Uterus (tissue), 2 donors: ENCODE measurements at regions not wholly inside any gene's neighbourhood (a gene's known extent, or its start where the extent isn't known, plus 50 kb on each side); places are given as distances from the start of the nearest gene placed in this dataset.

Source experiments
- CTCF ChIP-seq, 4 experiments: fragments of 200-600 bp in 2 of 4; fragments of 450-650 bp in 2 of 4; sonication (generic) in 2 of 4; IDR thresholded peaks; one replicate each; pipeline ENCODE4 v1.5.1; 2016 to 2019; ENCODE audit warnings: antibody characterized with exemption in 4 of 4, mild to moderate bottlenecking in 2 of 4, moderate library complexity in 1 of 4
- POLR2A ChIP-seq, 2 donors: fragments of 450-650 bp; IDR thresholded peaks; one replicate each; pipeline ENCODE4 v1.6.1; 2016; ENCODE audit warnings: antibody characterized with exemption in 2 of 2, mild to moderate bottlenecking in 1 of 2, moderate library complexity in 1 of 2

- TF ChIP-seq CTCF (IDR thresholded peaks at IDR 0.05), result no peak
- TF ChIP-seq POLR2A (IDR thresholded peaks at IDR 0.05), result no peak
These were observed 467.4 kb downstream of the TYW1 start for GRCh38 chr7:67463983-67464382.
